HUES64 (cell line): ENCODE measurements at regions not wholly inside any gene's neighbourhood (a gene's known extent, or its start where the extent isn't known, plus 50 kb on each side); places are given as distances from the start of the nearest gene placed in this dataset.

ENCODE experiments used
- H3K27ac ChIP-seq: 2 replicates; pipeline ENCODE4 v1.7.0; 2013; ENCODE audit warnings: low read depth, low read length, inconsistent platforms
- H3K27me3 ChIP-seq: 2 replicates; pipeline ENCODE4 v1.6.1; 2013; ENCODE audit warnings: mild to moderate bottlenecking, low read length; ENCODE audit not compliant: insufficient read depth
- H3K36me3 ChIP-seq: 2 replicates; pipeline ENCODE4 v1.6.1; 2013; ENCODE audit warnings: mild to moderate bottlenecking, low read length; ENCODE audit not compliant: insufficient read depth
- H3K4me1 ChIP-seq: 2 replicates; pipeline ENCODE4 v1.6.1; 2013; ENCODE audit warnings: mild to moderate bottlenecking, low read length, moderate library complexity; ENCODE audit not compliant: insufficient read depth
- H3K4me3 ChIP-seq: 2 replicates; pipeline ENCODE4 v1.5.1; 2013; ENCODE audit warnings: mild to moderate bottlenecking, low read length, moderate library complexity
- H3K9ac ChIP-seq: 2 replicates; pipeline ENCODE4 v1.6.1; 2013; ENCODE audit warnings: mild to moderate bottlenecking, low read depth, low read length
- H3K9me3 ChIP-seq: 2 replicates; pipeline ENCODE4 v1.6.1; 2013; ENCODE audit warnings: low read depth, low read length; ENCODE audit not compliant: insufficient read depth
- WGBS: fragments of 150-250, 120-280 bp; methylation state at CpG from one replicate; pipeline ENCODE4 v1.1.7; 2013; ENCODE audit warnings: missing lambda C conversion rate; 5-methylcytosine and 5-hydroxymethylcytosine counted together

DNA sequence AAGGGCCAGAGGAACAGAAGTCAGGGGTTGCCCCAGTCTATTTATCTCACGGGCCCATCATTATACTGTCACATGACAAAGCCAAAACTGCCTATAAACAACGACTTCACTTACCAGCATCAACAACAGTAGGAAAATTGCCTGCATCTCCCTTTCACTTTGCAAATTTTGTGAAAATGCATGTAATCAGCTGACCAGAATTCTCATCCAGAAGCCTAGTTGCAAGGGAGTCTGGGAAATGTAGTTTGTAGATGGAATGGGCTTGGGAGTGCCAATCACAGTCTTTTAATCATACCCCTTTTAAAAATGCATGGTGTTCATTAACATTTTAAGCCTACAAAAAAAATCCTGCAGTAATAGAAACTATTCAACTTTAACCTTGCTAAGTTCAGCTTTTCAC lies 369.3 kb upstream of the TMPO start:
- WGBS, result 95% methylated on average over 2 of the region's 2 CpGs
- H3K27ac ChIP-seq, result no peak overlapping the region
- no peaks in the 10 kb centered on the region; the same call in 1 of the 2 replicates for H3K4me1 ChIP-seq
- no peaks in the 10 kb centered on the region for H3K27me3 ChIP-seq
- no peaks in the 10 kb centered on the region for H3K36me3 ChIP-seq
- no peak overlapping the region for H3K9ac ChIP-seq
- no peak overlapping the region for H3K4me3 ChIP-seq
- no peaks in the 10 kb centered on the region for H3K9me3 ChIP-seq

DNA sequence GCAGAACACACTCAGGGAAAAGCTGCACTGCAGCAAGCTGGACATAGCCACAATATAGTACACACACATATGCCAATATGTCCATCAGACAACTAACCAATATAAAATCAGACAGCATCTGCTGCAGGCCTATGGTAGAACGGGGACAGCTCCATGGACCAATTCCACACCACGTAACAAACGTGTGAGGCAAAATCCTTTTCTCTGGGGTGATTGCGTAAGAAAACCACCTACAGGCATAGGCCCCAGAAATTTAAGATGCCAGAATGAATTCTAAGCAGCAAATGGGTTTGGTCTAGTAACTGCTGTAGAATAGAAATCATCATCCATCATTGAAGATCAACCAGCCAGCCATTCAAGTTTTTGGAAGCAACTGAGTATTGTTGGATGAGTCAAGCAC lies 368.9 kb upstream of the TMPO start:
- Histone ChIP-seq H3K9ac (no peak overlapping the region), H3K4me1 (no peaks in the 10 kb centered on the region; the same call in 1 of the 2 replicates), H3K36me3 (no peaks in the 10 kb centered on the region), H3K27me3 (no peaks in the 10 kb centered on the region), H3K4me3 (no peak overlapping the region), H3K27ac (no peak overlapping the region), H3K9me3 (no peaks in the 10 kb centered on the region)
- 86% methylated on average over 4 of the region's 4 CpGs for WGBS

DNA sequence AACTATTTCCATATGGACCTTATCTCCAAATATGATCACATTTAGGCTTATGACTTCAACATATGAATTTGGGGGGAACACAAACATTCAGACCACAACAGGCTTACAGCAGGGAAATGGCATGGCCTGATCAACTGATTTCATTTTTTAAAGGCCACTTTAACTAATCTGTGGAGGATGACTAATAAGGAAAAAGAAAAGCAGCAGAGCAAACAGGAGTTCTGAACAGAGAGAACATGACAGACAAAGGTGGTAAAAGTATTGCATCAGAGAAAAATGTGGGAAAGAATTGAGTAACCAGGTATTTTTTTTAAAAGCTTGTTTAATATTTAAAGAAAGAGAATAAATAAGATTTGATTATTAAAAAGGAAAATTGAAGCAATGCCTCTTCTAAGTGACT lies 366.1 kb upstream of the TMPO start:
- Histone ChIP-seq H3K9me3 (no peaks in the 10 kb centered on the region), H3K4me3 (no peak overlapping the region), H3K4me1 (no peaks in the 10 kb centered on the region; the same call in 1 of the 2 replicates), H3K9ac (no peak overlapping the region), H3K36me3 (no peaks in the 10 kb centered on the region), H3K27me3 (no peaks in the 10 kb centered on the region), H3K27ac (no peak overlapping the region)

DNA sequence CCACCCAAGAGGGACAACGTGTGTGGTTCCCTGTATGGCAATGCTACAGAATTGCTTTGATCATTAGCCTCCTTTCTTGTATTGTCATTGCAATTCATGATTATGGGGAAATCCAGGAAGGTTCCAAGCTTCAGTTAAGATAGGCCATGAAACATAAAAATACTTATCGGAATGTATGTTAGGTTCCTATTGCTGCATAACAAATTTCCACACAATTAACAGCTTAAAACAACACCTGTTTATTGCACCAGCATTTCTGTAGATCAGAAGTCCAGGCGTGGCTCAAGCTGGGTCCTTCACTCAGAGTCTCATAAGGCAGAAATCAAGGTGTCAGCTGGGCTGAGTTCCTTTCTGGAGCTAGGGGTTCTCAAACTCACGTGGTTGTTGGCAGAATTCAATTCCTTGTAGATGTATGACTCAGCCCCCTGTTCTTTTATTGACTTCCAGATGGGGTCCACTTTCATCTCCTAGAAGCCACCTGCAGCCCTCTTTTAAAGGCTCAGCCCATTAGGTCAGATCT lies 365.6 kb upstream of the TMPO start:
- Histone ChIP-seq H3K4me3 (no peak overlapping the region), H3K4me1 (peaks cover 3% of the 10 kb centered on the region), H3K27ac (no peak overlapping the region), H3K9me3 (no peaks in the 10 kb centered on the region), H3K9ac (no peak overlapping the region), H3K36me3 (no peaks in the 10 kb centered on the region), H3K27me3 (no peaks in the 10 kb centered on the region)
- 89% methylated on average over 4 of the region's 4 CpGs for WGBS

DNA sequence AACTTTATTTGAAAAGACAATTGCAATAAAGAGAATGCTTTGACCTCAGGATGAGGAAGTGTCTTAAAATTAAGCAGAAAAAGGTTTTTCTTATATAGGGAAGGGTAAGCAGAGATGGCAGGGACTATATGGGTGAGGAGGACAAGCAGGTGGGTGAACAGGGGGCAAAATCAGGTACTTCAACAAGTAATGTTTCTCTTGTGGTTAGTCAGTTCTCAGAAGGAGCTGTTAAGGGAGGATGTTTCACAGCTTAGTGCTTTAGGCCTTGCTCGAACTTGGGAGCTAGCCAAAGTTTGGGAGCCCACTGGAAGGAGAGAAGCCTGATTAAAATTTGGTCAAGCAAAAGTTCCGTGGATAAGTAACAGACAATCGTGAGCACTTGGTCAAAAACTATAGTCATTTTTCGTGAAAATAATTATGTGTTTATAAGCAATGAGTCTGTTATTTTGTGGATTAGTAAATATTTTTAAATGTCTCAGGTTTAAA lies 364.2 kb upstream of the TMPO start:
- WGBS, result 93% methylated on average over 4 of the region's 4 CpGs
- Histone ChIP-seq H3K27me3 (no peaks in the 10 kb centered on the region), H3K4me1 (peaks cover 3% of the 10 kb centered on the region), H3K36me3 (no peaks in the 10 kb centered on the region), H3K27ac (no peak overlapping the region), H3K9me3 (no peaks in the 10 kb centered on the region), H3K4me3 (no peak overlapping the region), H3K9ac (no peak overlapping the region)

- H3K9me3 ChIP-seq, result no peaks in the 10 kb centered on the region
- H3K4me3 ChIP-seq, result no peak overlapping the region
- H3K27me3 ChIP-seq, result no peaks in the 10 kb centered on the region
- H3K36me3 ChIP-seq, result no peaks in the 10 kb centered on the region
- no peak overlapping the region for H3K9ac ChIP-seq
- WGBS, result 87% methylated on average over 1 of the region's 1 CpG
- H3K4me1 ChIP-seq, result peaks cover 3% of the 10 kb centered on the region; the same call in 1 of the 2 replicates
- H3K27ac ChIP-seq, result no peak overlapping the region
Measured at GRCh38 chr12:98151984-98152383, 363.4 kb upstream of the TMPO start.

DNA sequence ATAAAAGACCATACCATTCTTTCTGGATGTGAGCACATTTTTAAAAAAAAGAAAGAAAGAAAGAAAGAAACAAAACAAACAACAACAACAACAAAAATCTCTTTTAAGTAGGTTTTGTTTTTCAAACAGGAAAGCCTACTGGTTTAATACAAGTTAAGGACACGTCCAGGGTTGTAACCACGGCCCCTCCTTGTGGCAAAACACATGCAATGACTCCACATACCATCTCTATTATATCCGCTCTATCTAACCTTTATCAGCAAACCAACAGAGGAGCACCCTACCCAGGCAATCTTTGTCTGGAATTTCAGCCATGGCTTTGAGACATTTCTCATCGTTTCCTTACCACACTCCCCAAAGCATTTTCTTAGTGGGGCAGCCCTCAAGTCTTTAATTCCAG lies 360.5 kb upstream of the TMPO start:
- H3K9ac ChIP-seq, result no peak overlapping the region
- H3K36me3 ChIP-seq, result no peaks in the 10 kb centered on the region
- H3K4me1 ChIP-seq, result peaks cover 3% of the 10 kb centered on the region; the same call in 1 of the 2 replicates
- no peaks in the 10 kb centered on the region for H3K27me3 ChIP-seq
- no peak overlapping the region for H3K27ac ChIP-seq
- 35% methylated on average over 4 of the region's 4 CpGs for WGBS
- no peak overlapping the region for H3K4me3 ChIP-seq
- no peaks in the 10 kb centered on the region for H3K9me3 ChIP-seq

GRCh38 chr12:98156697-98157096 lies 358.7 kb upstream of the TMPO start:
- H3K27ac ChIP-seq, result no peak overlapping the region
- WGBS, result 91% methylated on average over 2 of the region's 2 CpGs
- H3K9me3 ChIP-seq, result no peaks in the 10 kb centered on the region
- H3K36me3 ChIP-seq, result no peaks in the 10 kb centered on the region
- H3K27me3 ChIP-seq, result no peaks in the 10 kb centered on the region
- no peak overlapping the region for H3K9ac ChIP-seq
- H3K4me3 ChIP-seq, result no peak overlapping the region
- peaks cover 3% of the 10 kb centered on the region; the same call in 1 of the 2 replicates for H3K4me1 ChIP-seq

GRCh38 chr12:98162906-98163678 lies 352.3 kb upstream of the TMPO start:
- Histone ChIP-seq H3K27me3 (no peaks in the 10 kb centered on the region), H3K9me3 (no peaks in the 10 kb centered on the region), H3K9ac (no peak overlapping the region), H3K36me3 (no peaks in the 10 kb centered on the region), H3K4me3 (no peak overlapping the region), H3K4me1 (no peaks in the 10 kb centered on the region), H3K27ac (no peak overlapping the region)
- WGBS, result 94% methylated on average over 5 of the region's 5 CpGs

DNA sequence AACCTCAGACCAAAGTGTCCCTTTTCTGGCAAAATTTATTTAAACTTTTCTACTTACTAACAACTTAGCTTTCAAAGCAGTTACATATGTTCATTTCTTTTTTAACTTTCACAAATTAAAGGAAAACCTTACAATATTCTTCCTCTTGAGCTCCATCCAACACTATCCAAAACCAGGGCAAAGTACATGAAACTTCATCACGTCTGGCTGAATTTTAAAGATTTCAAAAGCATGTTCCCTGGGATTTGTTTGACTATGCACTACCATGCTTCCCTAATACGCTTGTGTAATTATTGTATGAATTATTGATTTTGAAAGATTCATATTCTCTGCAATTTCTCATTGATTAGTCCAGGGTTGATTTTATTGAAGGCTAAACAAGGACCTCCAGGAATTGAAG lies 343.1 kb upstream of the TMPO start:
- no peak overlapping the region for H3K9ac ChIP-seq
- no peaks in the 10 kb centered on the region for H3K9me3 ChIP-seq
- H3K27ac ChIP-seq, result no peak overlapping the region
- H3K27me3 ChIP-seq, result no peaks in the 10 kb centered on the region
- 98% methylated on average over 2 of the region's 2 CpGs for WGBS
- H3K36me3 ChIP-seq, result no peaks in the 10 kb centered on the region
- no peaks in the 10 kb centered on the region for H3K4me1 ChIP-seq
- no peak overlapping the region for H3K4me3 ChIP-seq

DNA sequence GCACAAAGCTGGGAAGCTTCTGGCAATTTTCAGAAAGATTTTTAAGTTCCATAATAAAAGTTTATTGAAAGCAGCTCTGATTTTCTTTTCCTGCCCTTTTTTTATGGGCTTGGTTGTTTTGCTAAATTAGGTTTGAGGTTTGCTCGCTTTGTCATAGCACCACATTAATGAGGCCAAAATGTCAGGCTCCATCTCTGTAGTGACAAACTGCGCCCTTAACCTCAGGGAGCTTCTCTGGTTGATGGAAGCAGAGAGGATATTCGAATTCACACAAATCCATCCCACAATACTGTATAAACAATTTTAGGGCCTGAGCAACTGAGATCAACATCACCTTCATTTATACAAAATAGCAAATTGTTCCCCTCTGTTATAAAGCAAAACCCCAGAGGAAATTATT lies 342.6 kb upstream of the TMPO start:
- no peaks in the 10 kb centered on the region for H3K36me3 ChIP-seq
- 81% methylated on average over 3 of the region's 3 CpGs for WGBS
- H3K4me3 ChIP-seq, result no peak overlapping the region

More for the DNA sequence above, 342.6 kb upstream of the TMPO start:
- H3K4me1 ChIP-seq, result no peaks in the 10 kb centered on the region
- no peaks in the 10 kb centered on the region for H3K27me3 ChIP-seq
- H3K9ac ChIP-seq, result no peak overlapping the region
- no peak overlapping the region for H3K27ac ChIP-seq
- H3K9me3 ChIP-seq, result no peaks in the 10 kb centered on the region
